Endothelial cell of umbilical vein (primary cell): ENCODE measurements at regions not wholly inside any gene's neighbourhood (a gene's known extent, or its start where the extent isn't known, plus 50 kb on each side); places are given as distances from the start of the nearest gene placed in this dataset.

Experiments
- CTCF ChIP-seq, 2 donors: IDR thresholded peaks; 1 replicate in 1 of 2; 2 replicates in 1 of 2; pipeline ENCODE4 v1.5.1; 2011; ENCODE audit warnings: low read length in 2 of 2, mild to moderate bottlenecking in 2 of 2, moderate library complexity in 2 of 2, control low read depth in 1 of 2, inconsistent platforms in 1 of 2, low read depth in 1 of 2; ENCODE audit not compliant: insufficient read depth in 1 of 2; ENCODE audit errors: extremely low read depth in 1 of 2
- EZH2 ChIP-seq: IDR thresholded peaks from 2 replicates; pipeline ENCODE4 v1.6.1; 2012; ENCODE audit warnings: borderline replicate concordance, low read depth, mild to moderate bottlenecking, moderate library complexity, low read length, inconsistent platforms; ENCODE audit not compliant: severe bottlenecking
- POLR2AphosphoS5 ChIP-seq: IDR thresholded peaks from 2 replicates; pipeline ENCODE4 v1.6.1; 2012; ENCODE audit warnings: low read depth, mild to moderate bottlenecking, control low read depth, low read length, moderate library complexity; ENCODE audit not compliant: insufficient read depth

- no peak for TF ChIP-seq CTCF (IDR thresholded peaks at IDR 0.05; ENCODE audit: extremely low read depth in 1 of 2, insufficient read depth in 1 of 2, low read depth in 1 of 2, low read length in 2 of 2)
- no peak for TF ChIP-seq EZH2
- no peak for TF ChIP-seq POLR2AphosphoS5
These were observed 80.6 kb upstream of the HIF1A start for GRCh38 chr14:61614693-61615092.
